Trophoblast cell (in vitro differentiated cells and primary cell): ENCODE measurements at regions not wholly inside any gene's neighbourhood (a gene's known extent, or its start where the extent isn't known, plus 50 kb on each side); places are given as distances from the start of the nearest gene placed in this dataset.

Source experiments
- DNase-seq, 2 donors: peaks; one replicate each; pipeline ENCODE4 v3.0.0-alpha.2; 2016
- H2AFZ ChIP-seq: 2 replicates; pipeline ENCODE4 v1.6.1; 2013; ENCODE audit warnings: low read length, moderate library complexity, mild to moderate bottlenecking; ENCODE audit not compliant: insufficient read depth, poor library complexity
- H2AK5ac ChIP-seq: 2 replicates; pipeline ENCODE4 v1.6.1; 2013; ENCODE audit warnings: mild to moderate bottlenecking, low read length
- H2BK120ac ChIP-seq: 2 replicates; pipeline ENCODE4 v1.6.1; 2013; ENCODE audit warnings: low read length, mild to moderate bottlenecking, moderate library complexity; ENCODE audit not compliant: insufficient read depth, poor library complexity
- H2BK12ac ChIP-seq: 2 replicates; pipeline ENCODE4 v1.6.1; 2013; ENCODE audit warnings: mild to moderate bottlenecking, low read length, moderate library complexity
- H2BK5ac ChIP-seq: 2 replicates; pipeline ENCODE4 v1.6.1; 2013; ENCODE audit warnings: low read length, low read depth, moderate library complexity, mild to moderate bottlenecking; ENCODE audit not compliant: poor library complexity
- H3K14ac ChIP-seq: 2 replicates; pipeline ENCODE4 v1.6.1; 2013; ENCODE audit warnings: mild to moderate bottlenecking, low read length
- H3K18ac ChIP-seq: 2 replicates; pipeline ENCODE4 v1.6.1; 2013; ENCODE audit warnings: mild to moderate bottlenecking, low read length
- H3K23ac ChIP-seq: 2 replicates; pipeline ENCODE4 v1.6.1; 2013; ENCODE audit warnings: low read length
- H3K27ac ChIP-seq: 2 replicates; pipeline ENCODE4 v1.5.1; 2013; ENCODE audit warnings: low read depth, mild to moderate bottlenecking, inconsistent platforms, low read length, moderate library complexity
- H3K27me3 ChIP-seq: 2 replicates; pipeline ENCODE4 v1.6.1; 2013; ENCODE audit warnings: inconsistent platforms, mild to moderate bottlenecking, low read length, moderate library complexity; ENCODE audit not compliant: insufficient read depth
- H3K36me3 ChIP-seq, 2 experiments: 1 replicate in 1 of 2; 2 replicates in 1 of 2; pipeline ENCODE4 v1.6.1; 2013; ENCODE audit warnings: low read length in 2 of 2, mild to moderate bottlenecking in 2 of 2, moderate library complexity in 1 of 2; ENCODE audit not compliant: insufficient read depth in 2 of 2, control insufficient read depth in 1 of 2
- H3K4ac ChIP-seq: 2 replicates; pipeline ENCODE4 v1.6.1; 2013; ENCODE audit warnings: low read depth, mild to moderate bottlenecking, low read length, moderate library complexity
- H3K4me1 ChIP-seq, 2 experiments: 1 replicate in 1 of 2; 2 replicates in 1 of 2; pipeline ENCODE4 v1.6.1; 2013; ENCODE audit warnings: low read length in 2 of 2, mild to moderate bottlenecking in 2 of 2, moderate library complexity in 1 of 2; ENCODE audit not compliant: insufficient read depth in 2 of 2, control insufficient read depth in 1 of 2
- H3K4me2 ChIP-seq: 2 replicates; pipeline ENCODE4 v1.6.1; 2013; ENCODE audit warnings: inconsistent platforms, mild to moderate bottlenecking, low read length, moderate library complexity
- H3K4me3 ChIP-seq: 2 replicates; pipeline ENCODE4 v1.5.1; 2013; ENCODE audit warnings: mild to moderate bottlenecking, low read depth, low read length, inconsistent platforms
- H3K79me1 ChIP-seq: one replicate; pipeline ENCODE4 v1.6.1; 2013; ENCODE audit warnings: low read length
- H3K79me2 ChIP-seq: 2 replicates; pipeline ENCODE4 v1.6.1; 2013; ENCODE audit warnings: low read length, mild to moderate bottlenecking; ENCODE audit not compliant: control insufficient read depth, insufficient read depth, poor library complexity
- H3K9ac ChIP-seq: 2 replicates; pipeline ENCODE4 v1.6.1; 2013; ENCODE audit warnings: mild to moderate bottlenecking, low read length
- H3K9me3 ChIP-seq: 2 replicates; pipeline ENCODE4 v1.6.1; 2013; ENCODE audit warnings: low read depth, mild to moderate bottlenecking, control low read depth, inconsistent platforms, low read length; ENCODE audit not compliant: insufficient read depth
- H4K12ac ChIP-seq: 2 replicates; pipeline ENCODE4 v1.6.1; 2013; ENCODE audit warnings: low read depth, mild to moderate bottlenecking, low read length, moderate library complexity
- H4K8ac ChIP-seq: 2 replicates; pipeline ENCODE4 v1.6.1; 2013; ENCODE audit warnings: low read depth, mild to moderate bottlenecking, low read length, moderate library complexity
- H4K91ac ChIP-seq: one replicate; pipeline ENCODE4 v1.6.1; 2013; ENCODE audit warnings: low read depth, mild to moderate bottlenecking, low read length, moderate library complexity
- WGBS: extraction: QIAGEN DNeasy Blood & Tissue Kit; methylation state at CpG from one replicate; pipeline ENCODE4 v1.1.7; 2013; ENCODE audit warnings: missing lambda C conversion rate; ENCODE audit not compliant: insufficient read length, insufficient coverage; ENCODE audit errors: extremely low coverage; 5-methylcytosine and 5-hydroxymethylcytosine counted together

GRCh38 chr2:13601506-13601905, 884.8 kb downstream of the TRIB2 start:
- no peak overlapping the region for H4K8ac ChIP-seq
- no peaks in the 10 kb centered on the region for H3K4me1 ChIP-seq
- no peaks in the 10 kb centered on the region for H3K27me3 ChIP-seq
- H2AK5ac ChIP-seq = no peak overlapping the region
- no peak overlapping the region for H3K23ac ChIP-seq
- no peak overlapping the region for H2BK12ac ChIP-seq
- H2AFZ ChIP-seq = no peak overlapping the region
- H3K79me1 ChIP-seq = no peaks in the 10 kb centered on the region
- H3K14ac ChIP-seq = no peak overlapping the region
- H3K36me3 ChIP-seq = no peaks in the 10 kb centered on the region
- H3K27ac ChIP-seq = no peak overlapping the region
- no peak overlapping the region for H4K91ac ChIP-seq
- no peaks in the 10 kb centered on the region for H3K9me3 ChIP-seq
- no peak overlapping the region for H2BK120ac ChIP-seq
- H3K18ac ChIP-seq = no peak overlapping the region
- no peak overlapping the region for H2BK5ac ChIP-seq
- no peak overlapping the region for H3K4me3 ChIP-seq
- WGBS = no CpG with 5 or more reads among the region's 2 CpGs
- H4K12ac ChIP-seq = no peak overlapping the region
- no peak overlapping the region for H3K9ac ChIP-seq
- no peak for DNase-seq
- H3K4ac ChIP-seq = no peak overlapping the region
- H3K4me2 ChIP-seq = no peak overlapping the region
- H3K79me2 ChIP-seq = no peaks in the 10 kb centered on the region

DNA sequence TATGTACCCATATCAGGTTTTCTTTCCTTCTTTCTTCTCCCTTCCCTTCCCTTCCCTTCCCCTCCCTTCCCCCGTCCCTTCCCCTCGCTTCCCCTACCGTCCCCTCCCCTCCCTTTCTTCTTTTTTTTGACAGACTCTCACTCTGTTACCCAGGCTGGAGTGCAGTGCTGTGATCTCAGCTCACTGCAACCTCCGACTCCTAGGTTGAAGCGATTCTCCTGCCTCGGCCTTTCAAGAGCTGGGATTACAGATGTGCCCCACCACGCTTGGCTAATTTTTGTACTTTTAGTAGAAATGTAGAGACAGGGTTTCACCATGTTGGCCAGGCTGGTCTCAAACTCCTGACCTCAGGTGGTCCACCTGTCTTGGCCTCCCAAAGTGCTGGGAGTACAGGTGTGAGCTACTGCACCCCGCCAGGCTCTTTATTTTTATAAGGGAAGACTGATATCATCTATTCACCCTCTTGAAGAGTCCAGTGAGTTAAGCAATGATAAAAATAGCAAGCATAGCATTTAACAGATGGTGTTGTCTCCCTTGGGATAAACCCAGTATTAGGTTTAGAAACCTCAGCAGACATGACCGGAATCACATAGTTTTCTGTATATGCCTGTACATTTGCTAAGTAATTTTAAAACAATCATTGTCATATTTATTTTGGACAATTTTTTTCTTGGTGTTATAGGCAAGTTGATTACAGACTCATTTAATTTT, 888.4 kb downstream of the TRIB2 start:
- Histone ChIP-seq H3K79me1 (no peaks in the 10 kb centered on the region), H3K18ac (no peak overlapping the region), H4K8ac (no peak overlapping the region), H3K9me3 (no peaks in the 10 kb centered on the region), H2BK120ac (no peak overlapping the region), H2BK12ac (no peak overlapping the region), H2AFZ (no peak overlapping the region), H3K23ac (no peak overlapping the region), H2BK5ac (no peak overlapping the region), H3K9ac (no peak overlapping the region), H3K79me2 (no peaks in the 10 kb centered on the region), H4K12ac (no peak overlapping the region), H3K4me2 (no peak overlapping the region), H3K27me3 (no peaks in the 10 kb centered on the region), H2AK5ac (no peak overlapping the region), H3K4me1 (no peaks in the 10 kb centered on the region), H3K27ac (no peak overlapping the region), H3K14ac (no peak overlapping the region), H3K4ac (no peak overlapping the region), H4K91ac (no peak overlapping the region), H3K4me3 (no peak overlapping the region), H3K36me3 (no peaks in the 10 kb centered on the region)
- WGBS = 95% methylated on average over 3 of the region's 9 CpGs
- DNase-seq = no peak

- Histone ChIP-seq H3K27me3 (no peaks in the 10 kb centered on the region), H4K12ac (no peak overlapping the region), H3K9me3 (no peaks in the 10 kb centered on the region), H3K23ac (no peak overlapping the region), H4K8ac (no peak overlapping the region), H3K4me3 (no peak overlapping the region), H3K18ac (no peak overlapping the region), H3K14ac (no peak overlapping the region), H3K4ac (no peak overlapping the region), H2BK120ac (no peak overlapping the region), H2AK5ac (no peak overlapping the region), H3K79me2 (no peaks in the 10 kb centered on the region), H3K36me3 (no peaks in the 10 kb centered on the region), H2BK5ac (no peak overlapping the region), H2BK12ac (no peak overlapping the region), H3K4me2 (no peak overlapping the region), H3K4me1 (no peaks in the 10 kb centered on the region), H3K9ac (no peak overlapping the region), H4K91ac (no peak overlapping the region), H3K27ac (no peak overlapping the region), H2AFZ (no peak overlapping the region), H3K79me1 (no peaks in the 10 kb centered on the region)
- no CpG with 5 or more reads among the region's 2 CpGs for WGBS
- DNase-seq = no peak
Observed at GRCh38 chr2:13607139-13607538, 890.4 kb downstream of the TRIB2 start.

DNA sequence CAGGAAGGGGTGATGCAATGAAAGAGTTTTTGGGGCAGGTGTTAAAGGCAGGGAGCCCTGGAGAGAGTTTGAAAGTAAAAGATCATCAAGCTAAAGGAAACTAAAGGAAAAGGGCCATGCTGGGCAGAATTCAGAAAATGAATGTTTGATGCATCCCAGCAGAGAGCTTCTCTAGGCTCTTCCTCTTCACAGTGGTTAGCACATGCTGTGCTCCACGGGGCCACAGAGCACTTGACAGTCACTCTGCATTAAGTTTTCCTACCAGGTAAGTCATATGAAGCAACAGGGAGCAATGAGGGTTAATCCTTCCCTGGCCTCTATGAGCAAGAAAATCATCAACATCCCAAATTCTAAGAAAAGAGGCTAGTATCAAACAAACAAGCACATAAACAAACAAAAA, 895.2 kb downstream of the TRIB2 start:
- H2BK5ac ChIP-seq = no peak overlapping the region
- no peak overlapping the region for H3K23ac ChIP-seq
- H3K9ac ChIP-seq = no peak overlapping the region
- no peak overlapping the region for H2AK5ac ChIP-seq
- no peaks in the 10 kb centered on the region for H3K79me1 ChIP-seq
- no peak overlapping the region for H4K91ac ChIP-seq
- H3K27me3 ChIP-seq = no peaks in the 10 kb centered on the region
- H3K4me2 ChIP-seq = no peak overlapping the region
- no peak overlapping the region for H3K4me3 ChIP-seq
- no peak overlapping the region for H2BK120ac ChIP-seq
- no peak overlapping the region for H3K4ac ChIP-seq
- H2AFZ ChIP-seq = no peak overlapping the region
- whole genome bisulfite sequencing = no CpG with 5 or more reads among the region's 1 CpG
- no peak overlapping the region for H3K27ac ChIP-seq
- H2BK12ac ChIP-seq = no peak overlapping the region
- H4K12ac ChIP-seq = no peak overlapping the region
- no peaks in the 10 kb centered on the region for H3K79me2 ChIP-seq
- no peaks in the 10 kb centered on the region for H3K4me1 ChIP-seq
- DNase-seq = no peak
- H4K8ac ChIP-seq = no peak overlapping the region
- no peaks in the 10 kb centered on the region for H3K36me3 ChIP-seq
- no peaks in the 10 kb centered on the region for H3K9me3 ChIP-seq
- H3K18ac ChIP-seq = no peak overlapping the region
- H3K14ac ChIP-seq = no peak overlapping the region
